ENCODE measurements at regions not wholly inside any gene's neighbourhood (a gene's known extent, or its start where the extent isn't known, plus 50 kb on each side); places are given as distances from the start of the nearest gene placed in this dataset.

- no peak for TF ChIP-seq YY1 (IDR thresholded peaks at IDR 0.05; ENCODE audit: low read depth)
- TF ChIP-seq IRF3 (IDR thresholded peaks at IDR 0.05; ENCODE audit: low read depth, low read length) = no peak
- TF ChIP-seq RAD21 (IDR thresholded peaks at IDR 0.05; ENCODE audit: low read length) = no peak
- TF ChIP-seq POLR2AphosphoS5 (IDR thresholded peaks at IDR 0.05; ENCODE audit: low read depth, low read length) = no peak
- no peak for TF ChIP-seq CHD2 (IDR thresholded peaks at IDR 0.05; ENCODE audit: low read length, partially characterized antibody)
- TF ChIP-seq TAF1 (IDR thresholded peaks at IDR 0.05; ENCODE audit: borderline replicate concordance, low read depth, low read length) = no peak
- no peak for TF ChIP-seq RCOR1 (IDR thresholded peaks at IDR 0.05; ENCODE audit: low read length)
- no peak for TF ChIP-seq CTCF (IDR thresholded peaks at IDR 0.05)
- TF ChIP-seq FOXJ3 (CRISPR knock-in tag; IDR thresholded peaks at IDR 0.05) = no peak
- ChIA-PET CTCF (interaction anchor here (1.4 kb wide), 1 partner anchor 40 kb away, joined by 3 read pairs; no protein-coding TSS in a partner anchor), POLR2A (no interaction called here)
- DNase-seq = no peak
- Histone ChIP-seq H3K4me2 (no peak overlapping the region), H3K9me2 (no peaks in the 10 kb centered on the region), H3K79me2 (ENCODE audit: insufficient read depth) (no peaks in the 10 kb centered on the region), H3K27ac (ENCODE audit: low read depth in 2 of 2, low read length in 1 of 2) (no peak overlapping the region), H3K9ac (no peak overlapping the region), H3F3A (replicated peaks; ENCODE audit: insufficient read depth) (no peaks in the 10 kb centered on the region), H3K36me3 (replicated peaks in 1 of 2; ENCODE audit: control insufficient read depth in 1 of 2, insufficient read depth in 2 of 2, low read length in 1 of 2) (no peaks in the 10 kb centered on the region), H2AFZ (ENCODE audit: low read depth) (no peak overlapping the region), H3K9me3 (no peaks in the 10 kb centered on the region), H3K4me1 (ENCODE audit: control insufficient read depth in 1 of 2, insufficient read depth in 2 of 2, low read depth in 1 of 2, low read length in 1 of 2) (no peaks in the 10 kb centered on the region; a peak in 1 of 4 replicates), H4K20me1 (ENCODE audit: insufficient read depth) (no peaks in the 10 kb centered on the region), H3K27me3 (ENCODE audit: insufficient read depth) (no peaks in the 10 kb centered on the region), H3K4me3 (ENCODE audit: low read depth in 2 of 2, low read length in 1 of 2) (no peak overlapping the region)
- 29% methylated on average over 7 of the region's 7 CpGs for WGBS (ENCODE audit: low lambda C conversion rate)
These were observed 96.7 kb upstream of the RUFY1 start for GRCh38 chr5:179453616-179454015.

- Histone ChIP-seq H3K9me3 (no peaks in the 10 kb centered on the region), H3K27me3 (ENCODE audit: insufficient read depth) (no peaks in the 10 kb centered on the region), H3K4me2 (no peak overlapping the region), H3K4me1 (ENCODE audit: control insufficient read depth in 1 of 2, insufficient read depth in 2 of 2, low read depth in 1 of 2, low read length in 1 of 2) (no peaks in the 10 kb centered on the region; a peak in 1 of 4 replicates), H3K4me3 (ENCODE audit: low read depth in 2 of 2, low read length in 1 of 2) (no peak overlapping the region), H3K27ac (ENCODE audit: low read depth in 2 of 2, low read length in 1 of 2) (no peak overlapping the region), H4K20me1 (ENCODE audit: insufficient read depth) (no peaks in the 10 kb centered on the region), H3K36me3 (replicated peaks in 1 of 2; ENCODE audit: control insufficient read depth in 1 of 2, insufficient read depth in 2 of 2, low read length in 1 of 2) (no peaks in the 10 kb centered on the region), H3K79me2 (ENCODE audit: insufficient read depth) (no peaks in the 10 kb centered on the region), H3F3A (replicated peaks; ENCODE audit: insufficient read depth) (no peaks in the 10 kb centered on the region), H3K9ac (no peak overlapping the region), H3K9me2 (no peaks in the 10 kb centered on the region), H2AFZ (ENCODE audit: low read depth) (no peak overlapping the region)
- CTCF ChIA-PET = interaction anchor here (0.7 kb wide), 1 partner anchor 41 kb away, joined by 3 read pairs; no protein-coding TSS in a partner anchor
- POLR2A ChIA-PET = no interaction called here
- WGBS (ENCODE audit: low lambda C conversion rate) = 55% methylated on average over 19 of the region's 20 CpGs
- TF ChIP-seq SMC3 (IDR thresholded peaks at IDR 0.05; ENCODE audit: low read depth, low read length) = no peak
- TF ChIP-seq EZH2phosphoT487 (IDR thresholded peaks at IDR 0.05; ENCODE audit: borderline replicate concordance, low read depth) = no peak
- TF ChIP-seq TCF12 (IDR thresholded peaks at IDR 0.05) = no peak
- DNase-seq = no peak
These were observed 97.8 kb upstream of the RUFY1 start for GRCh38 chr5:179452356-179453230.

Measured in SK-N-SH (cell line).